DOHH2 (cell line): ENCODE measurements at regions not wholly inside any gene's neighbourhood (a gene's known extent, or its start where the extent isn't known, plus 50 kb on each side); places are given as distances from the start of the nearest gene placed in this dataset.

Experiments
- CTCF ChIP-seq: fragments of 200-600 bp; sonication (generic); IDR thresholded peaks from one replicate; pipeline ENCODE4 v1.5.1; 2014; ENCODE audit warnings: antibody characterized with exemption, mild to moderate bottlenecking, low read depth, low read length; ENCODE audit not compliant: poor library complexity, severe bottlenecking
- EZH2phosphoT487 ChIP-seq: fragments of 200-600 bp; sonication (generic); IDR thresholded peaks from 2 replicates; pipeline ENCODE4 v1.6.1; 2017; ENCODE audit warnings: borderline replicate concordance, mild to moderate bottlenecking, antibody characterized with exemption, low read length, moderate library complexity, mixed read lengths

DNA sequence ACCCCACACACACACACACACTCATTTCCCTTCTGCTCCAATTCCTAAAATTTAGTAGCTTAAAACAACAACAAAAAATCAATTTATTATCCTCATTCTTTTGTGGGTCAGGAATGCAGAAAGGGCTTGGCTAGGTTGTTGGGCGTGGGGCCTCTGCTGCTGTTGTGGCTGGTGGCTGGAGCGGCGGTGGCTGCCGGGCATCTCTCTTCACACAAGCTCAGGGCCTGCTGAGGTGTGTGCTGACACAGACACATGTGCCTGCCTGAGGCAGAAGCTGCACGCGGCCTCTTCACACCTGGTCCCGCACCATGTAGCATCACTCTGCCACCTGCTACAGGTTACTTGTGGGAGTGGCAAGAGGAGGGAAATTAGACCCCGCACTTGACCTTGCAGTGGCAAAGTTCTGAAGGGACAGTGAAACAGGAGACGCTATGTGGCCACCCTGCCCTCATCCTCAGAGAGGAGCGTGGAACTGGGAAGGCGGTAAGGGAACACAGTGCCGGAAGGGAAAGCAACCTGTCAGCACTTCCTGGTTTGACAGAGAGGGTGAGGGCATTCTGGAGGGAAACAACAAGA is 64.0 kb upstream of the PRR20G start:
- TF ChIP-seq CTCF (no peak), EZH2phosphoT487 (no peak)
